T-cell (primary cell): ENCODE measurements at regions not wholly inside any gene's neighbourhood (a gene's known extent, or its start where the extent isn't known, plus 50 kb on each side); places are given as distances from the start of the nearest gene placed in this dataset.
"Not testable (repeated sequence)": the region's sequence is repeated elsewhere in the genome, so short reads cannot be mapped to it uniquely, and the experiment has no call there.

Experiments
- ATAC-seq, 4 experiments: fragments of 200-7000 bp in 3 of 4; fragments of 150-1000 bp in 1 of 4; cut with Tn5 transposase; replicated peaks in 1 of 4; 1 replicate in 3 of 4; 2 replicates in 1 of 4; pipeline ENCODE4 v1.10.0; 2021; ENCODE audit warnings: moderate library complexity in 3 of 4, mild to moderate bottlenecking in 2 of 4, moderate number of reproducible peaks in 1 of 4
- CTCF ChIA-PET, 2 donors: fragments of 300-600 bp; sonication (Branson Sonifier 250); formaldehyde crosslinking; loops; one replicate each; lab custom pipeline; 2022; ENCODE audit warnings: antibody characterized with exemption in 2 of 2; lab: Charles Lee
- POLR2A ChIA-PET, 2 donors: fragments of 300-600 bp; sonication (Branson Sonifier 250); formaldehyde crosslinking; loops; one replicate each; lab custom pipeline; 2022; ENCODE audit warnings: antibody characterized with exemption in 2 of 2; lab: Charles Lee
- DNase-seq, 35 experiments: peaks; one replicate each; pipeline versions ENCODE4 v3.0.0 to v3.0.0-alpha.2; 2013 to 2023
- H3K27ac ChIP-seq: one replicate; pipeline ENCODE4 v1.5.1; 2013; ENCODE audit warnings: low read length
- H3K27me3 ChIP-seq, 2 experiments: replicated peaks in 1 of 2; 1 replicate in 1 of 2; 2 replicates in 1 of 2; pipeline versions ENCODE4 v1.6.1 to v1.7.0; 2013; ENCODE audit warnings: low read length in 1 of 2, mixed read lengths in 1 of 2; ENCODE audit not compliant: control insufficient read depth in 2 of 2, insufficient read depth in 2 of 2; ENCODE audit errors: extremely low read depth in 1 of 2
- H3K36me3 ChIP-seq, 2 donors: 1 replicate in 1 of 2; 2 replicates in 1 of 2; pipeline versions ENCODE4 v1.6.1 to v1.7.0; 2013; ENCODE audit warnings: low read length in 1 of 2; ENCODE audit not compliant: control insufficient read depth in 2 of 2, insufficient read depth in 1 of 2; ENCODE audit errors: extremely low read depth in 1 of 2
- H3K4me1 ChIP-seq, 2 experiments: 1 replicate in 1 of 2; 2 replicates in 1 of 2; pipeline versions ENCODE4 v1.6.1 to v1.7.0; 2013; ENCODE audit warnings: low read length in 2 of 2, mixed read lengths in 1 of 2; ENCODE audit not compliant: insufficient read depth in 2 of 2, control insufficient read depth in 1 of 2; ENCODE audit errors: extremely low read depth in 1 of 2
- H3K4me3 ChIP-seq, 2 donors: 1 replicate in 1 of 2; 2 replicates in 1 of 2; pipeline versions ENCODE4 v1.5.1 to v1.7.0; 2013; ENCODE audit warnings: mild to moderate bottlenecking in 2 of 2, low read length in 1 of 2, moderate library complexity in 1 of 2; ENCODE audit not compliant: control insufficient read depth in 1 of 2; ENCODE audit errors: extremely low read depth in 1 of 2
- H3K9me3 ChIP-seq: 2 replicates; pipeline ENCODE4 v1.7.0; 2013
- H3K27ac Mint-ChIP-seq, 2 donors: one replicate each; pipeline ENCODE4 v1.8.0; 2020 to 2021; ENCODE audit warnings: mild to moderate bottlenecking in 2 of 2, mixed read lengths in 2 of 2
- H3K27me3 Mint-ChIP-seq, 2 donors: one replicate each; pipeline ENCODE4 v1.8.0; 2021 to 2022; ENCODE audit warnings: mixed read lengths in 2 of 2
- H3K36me3 Mint-ChIP-seq: one replicate; pipeline ENCODE4 v1.8.0; 2021; ENCODE audit warnings: mixed read lengths
- H3K4me1 Mint-ChIP-seq, 3 donors: one replicate each; pipeline ENCODE4 v1.8.0; 2020 to 2022; ENCODE audit warnings: mixed read lengths in 3 of 3, mild to moderate bottlenecking in 1 of 3
- H3K4me3 Mint-ChIP-seq, 3 donors: one replicate each; pipeline ENCODE4 v1.8.0; 2020 to 2022; ENCODE audit warnings: mild to moderate bottlenecking in 3 of 3, mixed read lengths in 3 of 3, moderate library complexity in 3 of 3
- H3K9me3 Mint-ChIP-seq, 3 donors: one replicate each; pipeline ENCODE4 v1.8.0; 2020 to 2022; ENCODE audit warnings: mixed read lengths in 3 of 3
- WGBS: methylation state at CpG from one replicate; pipeline ENCODE4 v1.1.5; 2013; ENCODE audit warnings: missing lambda C conversion rate; ENCODE audit not compliant: insufficient coverage; 5-methylcytosine and 5-hydroxymethylcytosine counted together

GRCh38 chr12:25319233-25319984 lies 68.7 kb upstream of the KRAS start:
- Histone ChIP-seq H3K27ac (no peak overlapping the region), H3K27me3 (no peaks in the 10 kb centered on the region), H3K4me1 (peaks cover 24 to 36% of the 10 kb centered on the region in 2 experiments), H3K4me3 (no peak overlapping the region), H3K9me3 (no peaks in the 10 kb centered on the region), H3K36me3 (no peaks in the 10 kb centered on the region)
- POLR2A ChIA-PET, result no interaction called here
- H3K4me1 Mint-ChIP-seq, result peaks cover 45 to 48% (median 46%) of the 10 kb centered on the region in 3 donors
- CTCF ChIA-PET, result interaction anchor here in 1 of 2 donors (1.1 to 1.4 kb wide), 2 partner anchors 65 to 68 kb away, joined by 3 to 5 read pairs; no protein-coding TSS in a partner anchor
- H3K9me3 Mint-ChIP-seq, result no peaks in the 10 kb centered on the region
- DNase-seq (no peak), ATAC-seq (no peak)
- H3K4me3 Mint-ChIP-seq, result no peak overlapping the region
- no peak overlapping the region for H3K27ac Mint-ChIP-seq
- H3K36me3 Mint-ChIP-seq, result no peaks in the 10 kb centered on the region
- WGBS, result no CpG with 5 or more reads among the region's 7 CpGs
- H3K27me3 Mint-ChIP-seq, result no peaks in the 10 kb centered on the region

DNA sequence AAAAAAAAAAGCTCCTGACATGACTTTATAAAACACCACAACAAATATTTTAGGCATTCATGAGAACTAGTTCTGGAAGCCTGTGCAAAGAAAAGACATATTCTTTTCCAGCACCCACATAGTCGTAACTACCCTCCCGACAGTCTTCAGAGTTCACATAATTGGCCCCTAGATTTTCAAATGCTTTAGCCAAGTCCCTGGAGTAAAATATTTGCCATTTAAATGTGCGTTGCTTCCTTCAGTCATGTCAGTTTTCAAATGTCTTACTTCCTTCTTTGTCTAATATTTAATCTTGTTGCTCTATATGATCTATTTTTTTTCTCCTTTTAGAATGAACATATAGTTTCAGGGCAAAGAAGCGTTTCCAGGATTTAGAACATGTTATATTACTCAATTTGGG lies 66.8 kb upstream of the KRAS start:
- H3K9me3 Mint-ChIP-seq, result peaks cover 0 to 5% (median 0%) of the 10 kb centered on the region in 3 donors
- CTCF ChIA-PET, result interaction anchor here in 1 of 2 donors (1.1 kb wide), 1 partner anchor 168 kb away, joined by 3 read pairs; no protein-coding TSS in a partner anchor
- H3K4me3 ChIP-seq, result no peak overlapping the region
- H3K4me1 ChIP-seq, result peaks cover 14 to 21% of the 10 kb centered on the region in 2 experiments
- no peaks in the 10 kb centered on the region for H3K9me3 ChIP-seq
- H3K27me3 ChIP-seq, result no peaks in the 10 kb centered on the region
- no peak overlapping the region for H3K27ac ChIP-seq
- no peaks in the 10 kb centered on the region for H3K36me3 Mint-ChIP-seq
- H3K4me1 Mint-ChIP-seq, result peaks cover 28 to 31% (median 29%) of the 10 kb centered on the region in 3 donors
- DNase-seq (no peak), ATAC-seq (no peak)
- POLR2A ChIA-PET, result interaction anchor here (0.6 kb wide), 2 partner anchors 112 to 811 kb away, joined by 4 read pairs; no protein-coding TSS in a partner anchor
- no peak overlapping the region for H3K4me3 Mint-ChIP-seq
- WGBS, result 80% methylated on average over 1 of the region's 4 CpGs
- H3K36me3 ChIP-seq, result no peaks in the 10 kb centered on the region
- H3K27me3 Mint-ChIP-seq, result no peaks in the 10 kb centered on the region
- no peak overlapping the region for H3K27ac Mint-ChIP-seq

DNA sequence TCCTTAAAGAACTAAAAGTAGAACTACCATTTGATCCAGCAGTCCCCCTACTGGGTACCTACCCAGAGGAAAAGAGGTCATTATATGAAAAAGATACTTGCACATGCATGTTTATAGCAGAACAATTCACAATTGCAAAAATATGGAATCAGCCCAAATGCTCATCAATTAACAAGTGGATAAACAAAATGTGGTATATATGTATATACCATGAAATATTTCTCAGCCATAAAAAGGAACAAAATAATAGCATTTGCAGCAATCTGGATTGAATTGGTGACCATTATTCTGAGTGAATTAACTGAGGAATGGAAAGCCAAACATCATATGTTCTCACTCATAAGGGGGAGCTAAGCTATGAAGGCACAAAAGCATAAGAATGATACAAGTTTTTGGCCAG lies 64.7 kb upstream of the KRAS start:
- DNase-seq (no peak), ATAC-seq (no peak)
- H3K9me3 ChIP-seq, result no peaks in the 10 kb centered on the region
- H3K4me3 Mint-ChIP-seq, result no peak overlapping the region
- no peaks in the 10 kb centered on the region for H3K27me3 Mint-ChIP-seq
- H3K27me3 ChIP-seq, result no peaks in the 10 kb centered on the region
- H3K36me3 ChIP-seq, result no peaks in the 10 kb centered on the region
- no peak overlapping the region for H3K27ac Mint-ChIP-seq
- H3K36me3 Mint-ChIP-seq, result no peaks in the 10 kb centered on the region
- H3K9me3 Mint-ChIP-seq, result peaks cover 0 to 5% (median 0%) of the 10 kb centered on the region in 3 donors
- H3K27ac ChIP-seq, result no peak overlapping the region
- peaks cover 0 to 4% of the 10 kb centered on the region in 2 experiments for H3K4me1 ChIP-seq
- peaks cover 6 to 10% (median 8%) of the 10 kb centered on the region in 3 donors for H3K4me1 Mint-ChIP-seq
- ChIA-PET POLR2A (interaction anchor here in 1 of 2 donors (0.7 kb wide), 1 partner anchor 74 kb away, joined by 3 read pairs; no protein-coding TSS in a partner anchor), CTCF (no interaction called here)
- no peak overlapping the region for H3K4me3 ChIP-seq

DNA sequence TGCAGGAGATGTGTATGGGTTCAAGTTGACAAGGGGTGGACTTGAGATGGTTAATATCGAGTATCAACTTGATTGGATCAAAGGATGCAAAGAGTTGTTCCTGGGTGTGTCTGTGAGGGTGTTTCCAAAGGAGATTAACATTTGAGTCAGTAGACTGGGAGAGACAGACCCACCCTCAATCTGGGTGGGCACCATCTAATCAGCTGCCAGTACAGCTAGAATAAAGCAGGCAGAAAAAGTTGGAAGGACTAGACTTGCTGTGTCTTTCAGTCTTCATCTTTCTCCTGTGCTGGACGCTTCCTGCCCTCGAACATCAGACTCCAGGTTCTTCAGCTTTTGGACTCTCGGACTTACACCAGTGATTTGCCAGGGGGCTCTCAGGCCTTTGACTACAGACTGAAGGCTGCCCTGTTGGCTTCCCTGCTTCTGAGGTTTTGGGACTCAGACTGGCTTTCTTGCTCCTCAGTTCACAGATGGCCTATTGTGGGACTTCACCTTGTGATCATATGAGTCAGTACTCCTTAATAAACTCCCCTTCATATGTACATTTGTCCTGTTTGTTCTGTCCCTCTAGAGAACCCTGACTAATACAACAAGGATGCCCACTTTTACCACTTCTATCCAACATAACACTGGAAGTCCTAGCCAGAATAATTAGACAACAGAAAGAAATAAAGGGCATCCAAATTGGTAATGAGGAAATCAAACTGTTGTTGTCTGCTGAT lies 62.7 kb upstream of the KRAS start:
- H3K36me3 ChIP-seq, H3K4me1 Mint-ChIP-seq, H3K9me3 Mint-ChIP-seq, DNase-seq, H3K4me3 Mint-ChIP-seq, H3K27me3 Mint-ChIP-seq, H3K27ac ChIP-seq, CTCF ChIA-PET, H3K9me3 ChIP-seq, H3K4me3 ChIP-seq, ATAC-seq, H3K27me3 ChIP-seq, H3K36me3 Mint-ChIP-seq, H3K4me1 ChIP-seq, POLR2A ChIA-PET, H3K27ac Mint-ChIP-seq: not testable (repeated sequence)
- WGBS, result 94% methylated on average over 2 of the region's 4 CpGs

DNA sequence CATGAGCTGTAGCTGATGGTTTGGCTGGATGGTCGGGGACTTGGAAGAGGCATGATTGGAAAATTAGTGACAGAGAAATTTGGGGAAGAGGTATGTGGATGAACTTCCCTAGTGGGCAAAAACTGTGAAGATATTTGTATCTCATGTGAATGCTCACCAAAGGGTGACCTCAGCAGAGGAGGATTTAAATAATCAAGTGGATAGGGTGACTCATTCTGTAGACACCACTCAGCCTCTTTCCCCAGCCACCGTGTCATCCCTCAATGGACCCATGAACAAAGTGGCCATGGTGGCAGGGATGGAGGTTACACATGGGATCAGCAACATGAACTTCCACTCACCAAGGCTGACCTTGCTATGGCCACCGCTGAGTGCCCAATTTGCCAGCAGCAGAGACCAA lies 60.8 kb upstream of the KRAS start:
- no peak overlapping the region for H3K4me3 Mint-ChIP-seq
- 94% methylated on average over 2 of the region's 3 CpGs for WGBS
- ChIA-PET POLR2A (no interaction called here), CTCF (no interaction called here)
- H3K27ac Mint-ChIP-seq, result no peak overlapping the region
- H3K27me3 Mint-ChIP-seq, result no peaks in the 10 kb centered on the region
- Histone ChIP-seq H3K4me3 (no peak overlapping the region), H3K27ac (no peak overlapping the region), H3K36me3 (no peaks in the 10 kb centered on the region), H3K27me3 (no peaks in the 10 kb centered on the region), H3K4me1 (no peaks in the 10 kb centered on the region), H3K9me3 (no peaks in the 10 kb centered on the region)
- no peaks in the 10 kb centered on the region for H3K4me1 Mint-ChIP-seq
- peaks cover 0 to 5% (median 0%) of the 10 kb centered on the region in 3 donors for H3K9me3 Mint-ChIP-seq
- DNase-seq (no peak), ATAC-seq (no peak)
- H3K36me3 Mint-ChIP-seq, result no peaks in the 10 kb centered on the region

DNA sequence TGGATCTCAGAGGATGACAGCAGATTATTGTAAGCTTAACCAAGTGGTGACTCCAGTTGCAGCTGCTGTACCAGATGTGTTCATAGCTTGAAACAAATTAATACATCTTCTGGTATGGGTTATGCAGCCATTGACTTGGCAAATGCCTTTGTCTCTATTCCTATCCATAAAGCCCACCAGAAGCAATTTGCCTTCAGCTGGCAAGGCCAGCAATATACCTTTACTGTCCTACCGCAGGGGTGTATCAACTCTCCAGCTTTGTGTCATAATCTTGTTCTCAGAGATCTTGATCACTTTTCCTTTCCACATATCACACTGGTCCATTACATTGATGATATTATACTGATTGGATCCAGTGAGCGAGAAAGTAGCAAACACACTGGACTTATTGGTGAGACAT lies 59.3 kb upstream of the KRAS start:
- H3K9me3 Mint-ChIP-seq, H3K36me3 ChIP-seq, POLR2A ChIA-PET, H3K27me3 ChIP-seq, ATAC-seq, H3K9me3 ChIP-seq, H3K36me3 Mint-ChIP-seq, DNase-seq, H3K4me3 ChIP-seq, H3K4me1 ChIP-seq, CTCF ChIA-PET, H3K4me1 Mint-ChIP-seq, H3K4me3 Mint-ChIP-seq, H3K27me3 Mint-ChIP-seq, H3K27ac Mint-ChIP-seq, H3K27ac ChIP-seq: not testable (repeated sequence)
- no CpG with 5 or more reads among the region's 2 CpGs for WGBS
